Glutamatergic neuron (in vitro differentiated cells): ENCODE measurements at regions not wholly inside any gene's neighbourhood (a gene's known extent, or its start where the extent isn't known, plus 50 kb on each side); places are given as distances from the start of the nearest gene placed in this dataset.

Experiments
- DNase-seq: peaks from one replicate; pipeline ENCODE4 v3.0.0; 2022
- H3K27ac Mint-ChIP-seq: one replicate; pipeline ENCODE4 v1.8.0; 2020; ENCODE audit warnings: mild to moderate bottlenecking, mixed read lengths, inconsistent platforms; ENCODE audit not compliant: unreplicated experiment
- H3K27me3 Mint-ChIP-seq: one replicate; pipeline ENCODE4 v1.8.0; 2020; ENCODE audit warnings: mild to moderate bottlenecking, moderate library complexity, mixed read lengths, inconsistent platforms; ENCODE audit not compliant: unreplicated experiment
- H3K36me3 Mint-ChIP-seq: one replicate; pipeline ENCODE4 v1.8.0; 2020; ENCODE audit warnings: mild to moderate bottlenecking, mixed read lengths, inconsistent platforms; ENCODE audit not compliant: unreplicated experiment
- H3K4me1 Mint-ChIP-seq: one replicate; pipeline ENCODE4 v1.8.0; 2020; ENCODE audit warnings: mild to moderate bottlenecking, low read depth, mixed read lengths, inconsistent platforms; ENCODE audit not compliant: unreplicated experiment
- H3K4me3 Mint-ChIP-seq: one replicate; pipeline ENCODE4 v1.8.0; 2020; ENCODE audit warnings: mild to moderate bottlenecking, mixed read lengths, inconsistent platforms; ENCODE audit not compliant: unreplicated experiment
- H3K9me3 Mint-ChIP-seq: one replicate; pipeline ENCODE4 v1.8.0; 2020; ENCODE audit warnings: mild to moderate bottlenecking, moderate library complexity, mixed read lengths, inconsistent platforms; ENCODE audit not compliant: unreplicated experiment
- TF ChIP-seq, protein P1 (sequence below): fragments of 200-600 bp; sonication (generic); IDR thresholded peaks from one replicate; pipeline ENCODE4 v1.5.0; 2021; ENCODE audit not compliant: partially characterized antibody, unreplicated experiment

- H3K4me1 Mint-ChIP-seq = no peaks in the 10 kb centered on the region
- H3K36me3 Mint-ChIP-seq = no peaks in the 10 kb centered on the region
- H3K4me3 Mint-ChIP-seq = no peak overlapping the region
- H3K27me3 Mint-ChIP-seq = no peaks in the 10 kb centered on the region
- H3K9me3 Mint-ChIP-seq = peaks cover 2% of the 10 kb centered on the region
- TF ChIP-seq, protein P1, sequence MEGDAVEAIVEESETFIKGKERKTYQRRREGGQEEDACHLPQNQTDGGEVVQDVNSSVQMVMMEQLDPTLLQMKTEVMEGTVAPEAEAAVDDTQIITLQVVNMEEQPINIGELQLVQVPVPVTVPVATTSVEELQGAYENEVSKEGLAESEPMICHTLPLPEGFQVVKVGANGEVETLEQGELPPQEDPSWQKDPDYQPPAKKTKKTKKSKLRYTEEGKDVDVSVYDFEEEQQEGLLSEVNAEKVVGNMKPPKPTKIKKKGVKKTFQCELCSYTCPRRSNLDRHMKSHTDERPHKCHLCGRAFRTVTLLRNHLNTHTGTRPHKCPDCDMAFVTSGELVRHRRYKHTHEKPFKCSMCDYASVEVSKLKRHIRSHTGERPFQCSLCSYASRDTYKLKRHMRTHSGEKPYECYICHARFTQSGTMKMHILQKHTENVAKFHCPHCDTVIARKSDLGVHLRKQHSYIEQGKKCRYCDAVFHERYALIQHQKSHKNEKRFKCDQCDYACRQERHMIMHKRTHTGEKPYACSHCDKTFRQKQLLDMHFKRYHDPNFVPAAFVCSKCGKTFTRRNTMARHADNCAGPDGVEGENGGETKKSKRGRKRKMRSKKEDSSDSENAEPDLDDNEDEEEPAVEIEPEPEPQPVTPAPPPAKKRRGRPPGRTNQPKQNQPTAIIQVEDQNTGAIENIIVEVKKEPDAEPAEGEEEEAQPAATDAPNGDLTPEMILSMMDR = no peak
- no peak overlapping the region for H3K27ac Mint-ChIP-seq
- DNase-seq = no peak
These were observed 87.4 kb upstream of the THBS2 start for GRCh38 chr6:169341065-169341464.

DNA sequence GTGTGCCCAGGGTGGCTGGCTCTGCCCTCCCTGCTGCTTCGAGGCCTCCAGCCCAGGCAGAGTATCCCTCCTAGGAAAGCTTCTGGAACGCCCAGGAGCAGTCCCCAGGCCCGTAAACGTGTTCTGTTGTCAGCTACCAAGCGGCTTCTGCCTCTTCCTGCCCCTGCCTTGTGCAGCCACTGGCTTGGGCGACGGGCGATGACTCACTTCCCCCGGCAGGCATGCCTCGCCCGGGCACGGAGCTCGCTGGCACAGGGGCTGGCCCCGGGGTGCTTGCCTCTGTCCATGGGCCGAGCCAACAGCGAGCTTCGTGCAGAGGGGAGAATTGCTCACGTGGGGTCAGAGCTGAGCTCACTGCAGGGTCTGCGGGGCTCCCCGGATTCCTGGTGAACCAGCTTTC is 86.7 kb upstream of the THBS2 start:
- Mint-ChIP-seq H3K4me3 (no peak overlapping the region), H3K36me3 (no peaks in the 10 kb centered on the region), H3K27me3 (no peaks in the 10 kb centered on the region), H3K9me3 (peaks cover 2% of the 10 kb centered on the region), H3K4me1 (no peaks in the 10 kb centered on the region), H3K27ac (no peak overlapping the region)
- DNase-seq = no peak
- TF ChIP-seq, protein P1 = no peak

- H3K4me3 Mint-ChIP-seq = no peak overlapping the region
- no peaks in the 10 kb centered on the region for H3K27me3 Mint-ChIP-seq
- TF ChIP-seq, protein P1 = no peak
- H3K36me3 Mint-ChIP-seq = no peaks in the 10 kb centered on the region
- DNase-seq = no peak
- no peak overlapping the region for H3K27ac Mint-ChIP-seq
- peaks cover 2% of the 10 kb centered on the region for H3K9me3 Mint-ChIP-seq
- no peaks in the 10 kb centered on the region for H3K4me1 Mint-ChIP-seq
These were observed 86.2 kb upstream of the THBS2 start for GRCh38 chr6:169339731-169340309.

- TF ChIP-seq, protein P1 = no peak
- no peak for DNase-seq
- Mint-ChIP-seq H3K27ac (no peak overlapping the region), H3K27me3 (no peaks in the 10 kb centered on the region), H3K9me3 (peaks cover 2% of the 10 kb centered on the region), H3K4me3 (no peak overlapping the region), H3K36me3 (no peaks in the 10 kb centered on the region), H3K4me1 (no peaks in the 10 kb centered on the region)
These were observed 85.4 kb upstream of the THBS2 start for GRCh38 chr6:169339025-169339424.

DNA sequence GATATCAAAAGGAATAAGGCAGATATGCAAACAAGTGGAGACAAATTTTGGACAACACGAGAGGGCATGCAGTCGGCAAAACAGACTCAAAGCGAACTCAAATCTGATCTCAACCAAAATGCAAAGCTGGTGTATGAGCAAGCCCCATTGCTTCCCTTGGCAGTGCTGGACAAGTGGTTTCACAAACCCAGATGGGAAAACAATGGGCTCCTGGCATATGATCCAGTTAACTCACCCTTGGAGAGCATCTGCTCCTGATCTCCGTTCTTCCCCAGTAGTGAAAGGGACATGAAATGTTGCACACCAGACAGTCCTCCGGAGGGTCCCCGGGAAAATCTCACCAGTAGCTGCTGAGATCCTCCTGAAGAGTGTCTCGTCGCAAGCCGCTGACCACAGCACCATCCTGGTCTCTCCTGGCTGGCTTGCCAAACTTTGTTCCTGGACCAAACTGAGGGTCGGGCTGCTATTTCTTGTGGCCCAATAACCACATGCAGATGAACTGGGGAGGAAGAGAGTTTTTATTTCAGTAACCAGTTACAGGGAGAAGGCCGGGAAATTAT is 84.3 kb upstream of the THBS2 start:
- TF ChIP-seq, protein P1 = no peak
- Mint-ChIP-seq H3K36me3 (no peaks in the 10 kb centered on the region), H3K4me1 (no peaks in the 10 kb centered on the region), H3K9me3 (peaks cover 2% of the 10 kb centered on the region), H3K4me3 (no peak overlapping the region), H3K27ac (peak overlapping the region; percentile 62), H3K27me3 (no peaks in the 10 kb centered on the region)
- DNase-seq = no peak
